Stomach (tissue), 8 donors: ENCODE measurements at regions not wholly inside any gene's neighbourhood (a gene's known extent, or its start where the extent isn't known, plus 50 kb on each side); places are given as distances from the start of the nearest gene placed in this dataset.
"Not testable (repeated sequence)": the region's sequence is repeated elsewhere in the genome, so short reads cannot be mapped to it uniquely, and the experiment has no call there.

Source experiments
- DNase-seq, 2 donors: peaks; one replicate each; pipeline versions ENCODE4 v3.0.0 to v3.0.0-alpha.2; 2013 to 2019
- H3K27ac ChIP-seq, 5 donors: fragments of 200-600 bp in 4 of 5; sonication (generic) in 4 of 5; one replicate each; pipeline ENCODE4 v1.5.1; 2013 to 2019; ENCODE audit warnings: mild to moderate bottlenecking in 1 of 5, moderate library complexity in 1 of 5
- H3K27me3 ChIP-seq, 3 donors: fragments of 200-600 bp; sonication (generic); one replicate each; pipeline ENCODE4 v1.5.1; 2017 to 2019; ENCODE audit warnings: mixed run types in 1 of 3
- H3K36me3 ChIP-seq, 4 donors: fragments of 200-600 bp; sonication (generic); 1 replicate in 3 of 4; 2 replicates in 1 of 4; pipeline ENCODE4 v1.5.1; 2016 to 2019
- H3K4me1 ChIP-seq, 4 donors: fragments of 200-600 bp; sonication (generic); one replicate each; pipeline ENCODE4 v1.5.1; 2016 to 2019
- H3K4me3 ChIP-seq, 4 donors: fragments of 200-600 bp; sonication (generic) in 3 of 4; one replicate each; pipeline ENCODE4 v1.5.1; 2016 to 2019; ENCODE audit warnings: mild to moderate bottlenecking in 1 of 4
- H3K9me3 ChIP-seq, 4 donors: fragments of 200-600 bp; sonication (generic); one replicate each; pipeline ENCODE4 v1.5.1; 2016 to 2019
- CTCF ChIP-seq, 7 experiments: fragments of 450-650 bp in 4 of 7; fragments of 200-600 bp in 3 of 7; sonication (generic) in 3 of 7; IDR thresholded peaks; one replicate each; pipeline ENCODE4 v1.5.1; 2016 to 2019; ENCODE audit warnings: antibody characterized with exemption in 7 of 7, control low read depth in 2 of 7, mild to moderate bottlenecking in 1 of 7
- EP300 ChIP-seq: sonication (generic); formaldehyde crosslinking; IDR thresholded peaks from one replicate; pipeline ENCODE4 v1.6.1; 2017; ENCODE audit warnings: antibody characterized with exemption
- POLR2A ChIP-seq, 4 donors: fragments of 450-650 bp; IDR thresholded peaks; one replicate each; pipeline ENCODE4 v1.6.1; 2016; ENCODE audit warnings: antibody characterized with exemption in 4 of 4, control low read depth in 2 of 4, mild to moderate bottlenecking in 1 of 4, moderate library complexity in 1 of 4
- POLR2AphosphoS5 ChIP-seq, 3 donors: sonication (generic); formaldehyde crosslinking; IDR thresholded peaks; one replicate each; pipeline ENCODE4 v1.6.1; 2016; ENCODE audit warnings: antibody characterized with exemption in 3 of 3
- WGBS, 5 donors: extraction: QIAGEN DNeasy Blood & Tissue Kit in 3 of 5; methylation state at CpG; one replicate each; pipeline versions ENCODE4 v1.1.5 to v1.1.7; 2013 to 2018; 5-methylcytosine and 5-hydroxymethylcytosine counted together
- intact Hi-C: fragments of 100-400 bp; cut with DNase I; formaldehyde crosslinking; loops from one replicate; pipeline ENCODE4 v1.15.1; 2023; ENCODE audit warnings: low total_unique reads
- donor health status: healthy with polysubstance abuse.
- donor health status: Bipolar disorder and iron deficiency.
- donor health status: healthy.

GRCh38 chr16:18092605-18093004, 243.9 kb downstream of the NPIPA8 start:
- H3K36me3 ChIP-seq, H3K4me3 ChIP-seq, DNase-seq, H3K27ac ChIP-seq, H3K4me1 ChIP-seq, H3K9me3 ChIP-seq, H3K27me3 ChIP-seq, intact Hi-C loops: not testable (repeated sequence)
- WGBS, 5 donors = 22 to 67% (median 47%) methylated on average over 1 of the region's 1 CpG

GRCh38 chr16:18080658-18081363, 255.7 kb downstream of the NPIPA8 start:
- H3K27ac ChIP-seq, H3K27me3 ChIP-seq, H3K9me3 ChIP-seq, H3K36me3 ChIP-seq, DNase-seq, H3K4me1 ChIP-seq, intact Hi-C loops, H3K4me3 ChIP-seq: not testable (repeated sequence)
- 76 to 100% (median 84%) methylated on average over 1 to 2 of the region's 2 CpGs for WGBS, 5 donors

- H3K27ac ChIP-seq, H3K36me3 ChIP-seq, H3K27me3 ChIP-seq, H3K4me1 ChIP-seq, H3K9me3 ChIP-seq, DNase-seq, intact Hi-C loops, H3K4me3 ChIP-seq: not testable (repeated sequence)
Measured at GRCh38 chr16:18077910-18078309, 258.6 kb downstream of the NPIPA8 start.

GRCh38 chr16:18072161-18072560, 264.4 kb downstream of the NPIPA8 start:
- no peak for TF ChIP-seq POLR2AphosphoS5 (IDR thresholded peaks at IDR 0.05)
- Histone ChIP-seq H3K27ac (no peak overlapping the region), H3K4me3 (no peak overlapping the region), H3K27me3 (no peaks in the 10 kb centered on the region), H3K36me3 (no peaks in the 10 kb centered on the region), H3K4me1 (no peaks in the 10 kb centered on the region), H3K9me3 (no peaks in the 10 kb centered on the region)
- DNase-seq = no peak
- WGBS, 5 donors = 77 to 86% (median 79%) methylated on average over 1 of the region's 1 CpG
- intact Hi-C loops = no loop called here

DNA sequence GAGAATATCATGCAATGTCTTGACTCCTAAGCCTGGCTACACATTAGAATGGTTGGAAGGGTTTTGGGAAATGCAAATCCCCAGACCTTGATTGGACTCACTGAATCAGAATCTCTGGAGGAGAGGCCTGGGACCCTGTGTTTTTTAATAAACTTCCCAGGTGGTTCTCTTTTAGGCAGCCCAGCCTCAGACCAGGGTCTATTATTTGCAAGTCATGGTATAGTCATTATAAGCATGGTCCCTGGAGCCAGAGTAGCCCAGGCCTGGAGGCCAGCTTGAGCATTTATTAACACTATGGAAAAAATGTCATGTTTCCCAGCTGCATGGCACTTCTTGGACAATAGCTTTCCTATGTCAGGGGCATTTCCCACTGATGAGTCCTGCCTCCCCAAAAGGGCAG, 266.9 kb downstream of the NPIPA8 start:
- Histone ChIP-seq H3K27ac (no peak overlapping the region), H3K4me3 (no peak overlapping the region), H3K27me3 (no peaks in the 10 kb centered on the region), H3K36me3 (no peaks in the 10 kb centered on the region), H3K4me1 (no peaks in the 10 kb centered on the region), H3K9me3 (peaks cover 0 to 7% (median 0%) of the 10 kb centered on the region in 4 donors)
- DNase-seq = no peak
- intact Hi-C loops = no loop called here
- TF ChIP-seq POLR2A (IDR thresholded peaks at IDR 0.05) (no peak), CTCF (IDR thresholded peaks at IDR 0.05) (no peak), EP300 (no peak), POLR2AphosphoS5 (IDR thresholded peaks at IDR 0.05) (no peak)

GRCh38 chr16:18068477-18068876, 268.1 kb downstream of the NPIPA8 start:
- H3K27me3 ChIP-seq = no peaks in the 10 kb centered on the region

More at GRCh38 chr16:18068477-18068876, 268.1 kb downstream of the NPIPA8 start:
- intact Hi-C loops = no loop called here
- TF ChIP-seq EP300 (no peak), POLR2AphosphoS5 (IDR thresholded peaks at IDR 0.05) (no peak), CTCF (IDR thresholded peaks at IDR 0.05) (no peak), POLR2A (IDR thresholded peaks at IDR 0.05) (no peak)
- H3K9me3 ChIP-seq = peaks cover 0 to 7% (median 0%) of the 10 kb centered on the region in 4 donors
- no peak overlapping the region for H3K4me3 ChIP-seq
- DNase-seq = no peak
- H3K4me1 ChIP-seq = no peaks in the 10 kb centered on the region
- H3K27ac ChIP-seq = no peak overlapping the region
- no peaks in the 10 kb centered on the region for H3K36me3 ChIP-seq
